ENCODE measurements at regions not wholly inside any gene's neighbourhood (a gene's known extent, or its start where the extent isn't known, plus 50 kb on each side); places are given as distances from the start of the nearest gene placed in this dataset.

DNA sequence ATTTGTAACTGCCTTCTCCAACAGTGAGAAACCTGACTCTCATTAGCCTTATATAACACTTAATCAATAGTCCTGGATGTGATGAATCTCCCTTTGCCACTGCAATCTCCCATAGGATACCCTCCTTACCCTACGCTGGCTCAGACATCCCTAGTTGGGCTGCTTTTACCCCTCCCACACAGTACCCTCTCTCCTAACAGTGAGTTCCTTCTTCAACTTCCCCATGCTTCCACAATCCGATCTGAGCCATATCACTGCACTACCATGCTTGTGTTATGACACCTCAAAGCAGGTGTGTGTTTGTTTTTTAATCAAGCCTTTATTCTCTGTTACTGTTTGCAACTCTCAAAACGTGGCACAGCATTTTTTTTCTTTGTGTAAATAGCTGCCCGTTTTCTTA is 60.5 kb upstream of the C9orf72 start:
- TF ChIP-seq CTCF (optimal IDR thresholded peaks at IDR 0.05 in 1 of 3, IDR thresholded peaks at IDR 0.05 in 1 of 3, conservative IDR thresholded peaks at IDR 0.05 in 1 of 3; ENCODE audit: extremely low read depth in 1 of 3, insufficient read depth in 2 of 3, low read length in 3 of 3) (no peak), EZH2 (IDR thresholded peaks at IDR 0.05; ENCODE audit: low read length) (no peak)

Data from keratinocyte (primary cell).